SW 1271 (cell line): ENCODE measurements at regions not wholly inside any gene's neighbourhood (a gene's known extent, or its start where the extent isn't known, plus 50 kb on each side); places are given as distances from the start of the nearest gene placed in this dataset.
"Not testable (repeated sequence)": the region's sequence is repeated elsewhere in the genome, so short reads cannot be mapped to it uniquely, and the experiment has no call there.

ENCODE experiments used
- DNase-seq, 2 experiments: peaks; one replicate each; lab custom pipeline; 2025; lab: John Stamatoyannopoulos, UW

GRCh38 chr6:9708600-9708999, 706.3 kb downstream of the TFAP2A start:
- no peak for DNase-seq

DNA sequence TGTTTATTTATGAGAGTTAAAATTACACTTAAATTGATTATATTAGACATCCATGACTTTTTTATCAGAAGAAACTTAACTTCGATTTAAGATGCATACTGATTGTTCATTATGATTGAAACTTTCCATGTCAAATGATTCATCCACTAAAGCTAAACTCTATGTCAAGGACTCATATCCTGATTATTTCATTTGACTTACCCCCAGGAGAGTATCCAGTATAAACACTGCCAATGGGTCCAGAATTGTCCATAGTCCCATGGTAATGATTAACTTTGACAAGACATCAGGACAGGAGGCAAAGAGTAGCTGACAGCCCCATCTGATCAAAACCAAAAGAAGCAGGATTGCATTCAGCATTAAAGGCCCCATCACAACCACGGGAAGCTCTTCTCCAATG, 709.9 kb downstream of the TFAP2A start:
- DNase-seq, result no peak

DNA sequence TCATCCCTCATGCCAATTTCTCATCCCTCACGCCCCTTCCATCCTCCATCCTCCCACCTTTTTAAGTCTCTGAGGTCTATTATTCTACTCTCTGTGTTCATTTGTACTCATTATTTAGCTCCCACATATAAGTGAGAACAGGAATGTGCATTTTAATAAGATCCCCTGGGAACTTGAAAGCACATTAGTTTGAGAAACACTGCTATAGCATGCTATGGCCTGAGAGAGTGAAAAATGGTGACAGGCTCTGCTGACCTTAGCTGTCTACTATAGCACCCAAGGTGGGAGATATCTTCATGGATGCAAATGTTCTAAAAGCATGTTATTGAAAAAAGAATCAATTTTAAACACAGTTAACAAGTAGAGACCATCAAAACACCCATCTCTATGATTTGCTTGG, 712.0 kb downstream of the TFAP2A start:
- DNase-seq, result no peak

GRCh38 chr6:9699888-9700287, 715.0 kb downstream of the TFAP2A start:
- no peak for DNase-seq

DNA sequence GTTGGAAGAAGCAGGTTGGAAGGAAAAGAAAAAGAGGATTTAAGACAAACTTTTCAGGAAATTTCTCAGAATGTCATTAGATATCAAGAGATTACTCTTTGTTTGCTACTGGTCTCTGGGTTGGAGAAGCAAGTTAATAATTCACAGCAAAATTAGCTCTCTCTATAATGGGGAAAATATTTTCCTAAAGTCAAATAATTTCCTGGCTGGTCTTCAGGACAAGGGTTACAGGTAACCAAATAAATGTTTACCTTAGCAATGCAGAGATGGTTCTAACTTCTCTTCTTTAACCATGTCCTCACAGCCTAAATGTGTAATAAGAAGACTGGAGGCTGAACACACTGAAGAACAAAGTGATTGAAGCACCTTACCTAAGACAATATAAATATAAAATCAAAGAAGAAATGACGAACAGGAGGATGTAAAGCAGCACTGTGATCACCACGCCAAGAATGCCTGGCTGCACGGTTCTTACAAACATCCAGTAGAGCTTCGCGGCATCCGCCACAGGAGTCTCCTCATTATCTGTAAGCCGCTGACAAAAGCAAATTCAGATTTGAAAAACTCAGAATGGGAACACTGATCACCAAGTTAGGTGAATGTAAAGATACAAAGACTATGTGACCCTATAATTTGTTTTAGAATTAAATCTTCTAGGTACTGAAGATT, 717.5 kb downstream of the TFAP2A start:
- no peak for DNase-seq

GRCh38 chr6:9690388-9690787, 724.5 kb downstream of the TFAP2A start:
- no peak for DNase-seq

GRCh38 chr6:9680727-9681126, 734.1 kb downstream of the TFAP2A start:
- not testable (repeated sequence) for DNase-seq

- no peak for DNase-seq
Observed at GRCh38 chr6:9675122-9675521, 739.8 kb downstream of the TFAP2A start.

GRCh38 chr6:9659848-9660247, 755.0 kb downstream of the TFAP2A start:
- DNase-seq, result no peak

DNA sequence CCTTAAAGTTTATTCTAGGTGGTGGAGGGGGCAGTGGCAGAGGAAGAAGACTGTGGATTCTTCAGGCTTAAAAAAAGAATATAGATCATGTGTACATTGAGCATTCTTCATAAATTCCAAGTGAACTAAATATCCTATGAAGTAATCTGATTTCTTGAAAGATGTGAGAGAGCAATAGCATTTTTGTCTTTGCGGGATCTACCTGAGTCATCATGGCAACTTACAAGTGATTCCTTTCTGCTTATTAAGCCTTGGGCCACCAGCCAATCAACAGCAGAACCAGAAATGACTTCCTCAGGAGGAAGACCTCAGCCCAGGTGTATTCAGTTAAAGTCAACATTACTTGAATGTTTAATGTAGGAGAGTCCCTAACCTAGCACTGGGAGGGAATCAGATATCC, 756.9 kb downstream of the TFAP2A start:
- no peak for DNase-seq

DNA sequence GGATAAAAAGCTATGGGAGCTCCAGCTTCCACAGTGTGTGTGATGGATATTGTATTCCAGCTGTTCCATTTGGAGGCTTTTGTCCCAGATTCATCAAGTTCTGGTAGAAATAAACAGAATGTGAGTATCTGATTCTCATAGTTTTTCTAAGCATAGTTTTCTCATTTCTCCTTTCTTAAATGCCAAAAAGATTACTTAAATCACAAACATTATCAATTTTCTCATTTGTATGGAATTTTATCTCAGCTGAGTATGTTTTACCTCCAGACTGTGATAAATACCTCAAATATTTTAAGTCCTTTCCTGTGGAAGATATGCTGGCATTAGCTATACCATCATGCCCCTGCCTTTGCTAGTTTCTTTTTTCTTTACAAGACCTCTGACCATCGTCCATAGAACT, 767.3 kb downstream of the TFAP2A start:
- no peak for DNase-seq

DNA sequence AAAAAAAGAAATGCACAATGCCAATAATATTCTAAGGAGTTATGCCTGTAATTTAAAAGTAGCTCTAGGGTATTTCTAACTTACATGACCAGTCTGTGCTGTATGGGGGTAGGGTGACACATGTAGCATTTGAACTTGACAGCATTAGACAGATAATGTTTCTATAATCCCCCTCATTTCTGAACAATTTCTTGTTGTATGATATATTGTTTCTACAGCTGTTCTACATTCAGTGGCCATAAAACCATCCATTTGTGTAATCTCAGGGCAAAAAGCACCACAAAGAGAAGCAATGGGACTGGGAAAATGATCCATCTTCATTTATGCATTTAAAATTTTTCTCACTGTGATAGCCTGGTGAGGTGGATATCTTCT, 767.8 kb downstream of the TFAP2A start:
- DNase-seq, result no peak

GRCh38 chr6:9646342-9647070, 768.4 kb downstream of the TFAP2A start:
- no peak for DNase-seq

DNA sequence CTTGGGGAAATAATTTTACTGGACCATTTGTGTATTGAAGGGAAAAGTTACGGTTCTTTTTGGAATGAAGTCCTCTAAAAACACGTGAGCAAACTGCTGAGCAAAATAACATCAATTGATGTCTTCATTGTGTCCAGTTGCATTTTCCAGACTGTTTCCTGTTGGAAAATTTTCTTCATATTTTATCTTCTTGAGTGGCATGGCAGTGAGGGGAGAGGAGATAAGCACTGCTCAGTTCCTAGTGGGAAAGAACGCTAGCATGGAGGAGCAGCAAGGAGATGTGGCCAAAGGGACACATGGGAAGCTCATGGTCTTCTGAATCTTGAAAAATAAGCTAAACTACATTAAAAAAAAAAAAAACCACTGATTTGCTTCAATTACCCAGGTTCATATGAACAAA, 776.0 kb downstream of the TFAP2A start:
- no peak for DNase-seq

DNA sequence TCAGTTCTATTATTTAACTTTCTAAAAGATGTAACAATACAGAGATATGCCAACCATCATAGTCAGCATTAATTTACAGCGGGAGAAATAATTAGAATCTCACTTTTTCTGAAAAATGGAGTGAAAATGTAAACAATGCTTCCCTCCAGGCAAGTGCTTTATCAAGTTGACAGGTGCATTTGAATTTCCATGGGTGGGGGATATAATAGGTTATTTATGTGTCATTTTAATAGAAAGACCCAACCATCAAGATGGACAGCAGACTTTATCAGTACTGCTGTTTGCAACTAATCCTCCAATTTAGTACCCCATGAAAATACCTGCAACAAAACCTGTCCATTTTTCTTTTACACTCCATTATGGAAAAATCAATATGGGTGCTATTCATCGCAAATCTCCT, 780.1 kb downstream of the TFAP2A start:
- no peak for DNase-seq

DNA sequence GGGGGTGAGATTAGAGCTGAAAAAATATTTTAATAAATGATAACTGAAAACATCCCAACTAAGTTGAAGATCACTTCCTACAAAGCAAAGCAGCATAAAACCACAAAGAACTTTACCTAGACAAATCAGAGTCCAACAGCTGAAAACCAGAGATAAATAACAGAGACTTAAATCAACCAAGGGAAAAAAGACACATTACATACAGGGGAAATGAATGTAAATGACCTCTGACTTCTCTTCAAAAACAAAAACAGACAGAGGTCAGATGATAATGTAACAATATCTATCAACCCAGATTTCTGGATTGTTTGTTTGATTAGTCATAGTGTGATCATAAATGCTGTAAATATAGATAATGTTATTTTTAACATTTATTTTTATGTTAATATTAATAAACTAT, 782.8 kb downstream of the TFAP2A start:
- DNase-seq, result no peak

DNA sequence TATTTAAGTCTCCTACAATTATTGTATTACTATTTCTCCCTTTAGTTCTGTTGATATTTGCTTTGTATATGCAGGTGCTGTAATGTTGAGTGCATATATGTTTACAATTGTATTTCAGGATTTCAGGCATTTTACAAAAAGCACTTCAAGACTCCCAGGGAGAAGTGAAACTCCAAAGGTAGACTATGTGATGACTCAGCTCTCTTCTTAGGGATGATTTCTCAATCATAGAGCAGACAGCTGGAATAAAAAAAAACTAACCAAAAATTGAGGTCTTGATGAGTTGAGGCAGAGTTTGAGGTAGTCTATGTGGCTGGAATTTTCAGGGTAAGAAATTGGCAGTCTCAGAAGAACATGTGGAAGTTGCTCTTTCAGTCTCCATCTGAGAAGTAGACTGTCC, 786.1 kb downstream of the TFAP2A start:
- no peak for DNase-seq

- no peak for DNase-seq
Observed at GRCh38 chr6:9627916-9628315, 787.0 kb downstream of the TFAP2A start.

GRCh38 chr6:9623985-9624384, 790.9 kb downstream of the TFAP2A start:
- no peak for DNase-seq

DNA sequence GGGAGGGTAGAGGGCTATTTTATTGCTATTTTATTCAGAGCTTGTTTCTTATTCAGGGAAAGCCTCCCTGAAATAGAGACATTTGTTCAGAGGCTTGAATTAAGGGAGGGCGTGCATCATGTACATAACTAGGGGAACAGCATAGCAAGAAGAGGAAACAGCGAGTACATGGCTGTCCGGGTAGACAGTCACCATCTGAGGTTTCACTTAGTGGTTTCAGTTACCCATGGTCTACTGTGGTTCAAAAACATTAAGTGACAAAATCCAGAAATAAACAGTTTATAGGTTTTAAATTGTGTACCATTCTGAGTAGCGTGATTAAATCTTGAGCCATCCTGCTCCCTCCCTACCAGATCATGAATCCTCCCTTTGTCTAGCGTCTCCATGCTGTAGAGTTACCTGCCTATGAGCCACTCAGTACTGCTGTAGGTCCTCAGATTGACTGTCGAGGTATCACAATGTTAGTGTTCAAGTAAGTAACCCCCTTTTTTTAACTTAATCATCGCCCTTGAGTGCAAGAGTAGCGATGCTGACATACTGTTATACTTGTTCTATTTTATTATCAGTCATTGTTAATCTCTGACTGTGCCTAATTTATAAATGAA, 791.5 kb downstream of the TFAP2A start:
- DNase-seq, result no peak

- no peak for DNase-seq
Observed at GRCh38 chr6:9621276-9621675, 793.6 kb downstream of the TFAP2A start.

DNA sequence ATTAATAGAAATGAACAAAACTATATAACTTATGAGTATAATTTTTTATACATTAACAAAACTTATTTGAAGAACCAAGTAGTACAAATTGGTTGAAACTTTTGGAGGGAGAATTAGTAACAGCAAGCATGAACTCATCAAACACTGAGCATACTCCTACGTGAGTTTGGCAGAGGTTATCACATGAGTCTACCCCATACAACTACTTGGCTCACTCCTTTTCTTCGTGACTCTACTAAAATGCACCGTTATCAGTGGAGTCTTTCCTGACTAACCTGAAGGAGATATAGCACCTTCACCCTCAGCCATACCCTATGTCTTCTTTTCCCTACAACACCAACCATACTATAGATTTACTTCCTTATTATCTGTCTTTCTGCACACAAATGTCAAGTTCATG, 794.2 kb downstream of the TFAP2A start:
- no peak for DNase-seq

GRCh38 chr6:9620263-9620662, 794.6 kb downstream of the TFAP2A start:
- no peak for DNase-seq

DNA sequence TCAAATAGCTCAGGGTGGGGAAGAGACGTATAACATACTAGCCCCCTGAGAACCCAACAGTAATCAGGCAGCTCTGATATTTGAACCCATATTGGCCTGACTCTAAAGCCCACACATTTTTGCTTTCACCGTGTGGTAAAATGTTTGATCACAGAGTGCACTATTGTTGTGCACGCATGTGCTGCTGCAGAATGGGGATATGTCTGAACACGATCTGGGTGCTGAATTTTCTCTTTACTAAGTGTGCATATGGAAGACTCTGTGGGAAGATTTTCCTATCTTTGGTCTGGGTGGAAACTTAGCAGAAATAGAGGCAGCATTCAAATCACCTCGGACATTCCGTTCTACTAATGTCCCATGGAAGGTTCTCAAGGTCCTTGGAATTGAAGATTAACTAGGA, 800.1 kb downstream of the TFAP2A start:
- no peak for DNase-seq
